ENCODE measurements at regions not wholly inside any gene's neighbourhood (a gene's known extent, or its start where the extent isn't known, plus 50 kb on each side); places are given as distances from the start of the nearest gene placed in this dataset.

DNA sequence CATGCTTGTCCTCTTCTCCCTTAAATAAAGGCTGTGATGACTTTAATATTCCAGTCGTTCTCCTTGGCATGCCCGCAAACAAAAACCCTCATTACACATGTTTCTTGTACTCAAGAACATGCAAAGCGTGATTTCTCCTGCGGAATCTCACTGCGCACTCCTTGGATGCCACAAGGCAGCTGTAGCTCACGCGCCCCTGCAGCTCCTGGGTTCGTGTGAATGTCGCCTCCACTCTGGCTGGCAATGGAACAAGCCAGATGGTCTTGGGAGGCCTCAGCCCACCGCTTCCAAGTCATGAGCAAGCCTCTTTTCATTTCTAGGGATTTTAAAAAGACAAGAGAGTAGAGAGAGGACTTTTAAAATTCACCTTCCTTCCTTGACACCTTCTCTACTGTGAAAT is 403.8 kb downstream of the PCNX1 start:
- no peak for TF ChIP-seq FOXP2 (optimal IDR thresholded peaks at IDR 0.05; ENCODE audit: borderline replicate concordance, extremely low read depth, extremely low read length, insufficient read depth)
- no peak for TF ChIP-seq POLR2AphosphoS5 (IDR thresholded peaks at IDR 0.05; ENCODE audit: low read depth, low read length)
- TF ChIP-seq SIN3A (IDR thresholded peaks at IDR 0.05; ENCODE audit: borderline replicate concordance, insufficient read depth, low read length): no peak
- TF ChIP-seq TAF1 (IDR thresholded peaks at IDR 0.05; ENCODE audit: borderline replicate concordance, insufficient read depth, low read length): no peak
- TF ChIP-seq, protein P1, sequence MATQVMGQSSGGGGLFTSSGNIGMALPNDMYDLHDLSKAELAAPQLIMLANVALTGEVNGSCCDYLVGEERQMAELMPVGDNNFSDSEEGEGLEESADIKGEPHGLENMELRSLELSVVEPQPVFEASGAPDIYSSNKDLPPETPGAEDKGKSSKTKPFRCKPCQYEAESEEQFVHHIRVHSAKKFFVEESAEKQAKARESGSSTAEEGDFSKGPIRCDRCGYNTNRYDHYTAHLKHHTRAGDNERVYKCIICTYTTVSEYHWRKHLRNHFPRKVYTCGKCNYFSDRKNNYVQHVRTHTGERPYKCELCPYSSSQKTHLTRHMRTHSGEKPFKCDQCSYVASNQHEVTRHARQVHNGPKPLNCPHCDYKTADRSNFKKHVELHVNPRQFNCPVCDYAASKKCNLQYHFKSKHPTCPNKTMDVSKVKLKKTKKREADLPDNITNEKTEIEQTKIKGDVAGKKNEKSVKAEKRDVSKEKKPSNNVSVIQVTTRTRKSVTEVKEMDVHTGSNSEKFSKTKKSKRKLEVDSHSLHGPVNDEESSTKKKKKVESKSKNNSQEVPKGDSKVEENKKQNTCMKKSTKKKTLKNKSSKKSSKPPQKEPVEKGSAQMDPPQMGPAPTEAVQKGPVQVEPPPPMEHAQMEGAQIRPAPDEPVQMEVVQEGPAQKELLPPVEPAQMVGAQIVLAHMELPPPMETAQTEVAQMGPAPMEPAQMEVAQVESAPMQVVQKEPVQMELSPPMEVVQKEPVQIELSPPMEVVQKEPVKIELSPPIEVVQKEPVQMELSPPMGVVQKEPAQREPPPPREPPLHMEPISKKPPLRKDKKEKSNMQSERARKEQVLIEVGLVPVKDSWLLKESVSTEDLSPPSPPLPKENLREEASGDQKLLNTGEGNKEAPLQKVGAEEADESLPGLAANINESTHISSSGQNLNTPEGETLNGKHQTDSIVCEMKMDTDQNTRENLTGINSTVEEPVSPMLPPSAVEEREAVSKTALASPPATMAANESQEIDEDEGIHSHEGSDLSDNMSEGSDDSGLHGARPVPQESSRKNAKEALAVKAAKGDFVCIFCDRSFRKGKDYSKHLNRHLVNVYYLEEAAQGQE (IDR thresholded peaks at IDR 0.05; ENCODE audit: insufficient read depth in 1 of 2, low read depth in 2 of 2, low read length in 2 of 2): no peak

DNA sequence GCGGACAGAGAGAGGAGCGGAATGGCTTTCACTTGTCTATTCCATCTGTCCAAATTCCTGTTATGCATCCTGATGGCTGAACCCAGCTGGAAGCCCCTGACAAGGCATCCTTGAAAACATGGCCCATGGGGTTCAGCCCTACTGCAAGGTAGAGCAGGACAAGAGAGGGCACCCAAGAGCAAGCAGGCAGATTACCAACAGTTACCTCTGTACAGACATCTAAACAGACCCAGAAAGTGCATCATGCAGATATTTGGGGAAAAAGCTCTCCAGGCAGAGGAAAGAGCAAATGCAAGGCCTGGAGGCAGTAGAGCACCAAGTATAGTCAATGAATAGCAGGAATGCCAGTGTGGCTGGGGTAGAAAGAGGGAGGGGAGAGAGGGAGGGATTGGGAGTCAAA is 407.5 kb downstream of the PCNX1 start:
- TF ChIP-seq POLR2AphosphoS5 (IDR thresholded peaks at IDR 0.05; ENCODE audit: low read depth, low read length) (no peak), FOXP2 (optimal IDR thresholded peaks at IDR 0.05; ENCODE audit: borderline replicate concordance, extremely low read depth, extremely low read length, insufficient read depth) (no peak), SIN3A (IDR thresholded peaks at IDR 0.05; ENCODE audit: borderline replicate concordance, insufficient read depth, low read length) (no peak), TAF1 (IDR thresholded peaks at IDR 0.05; ENCODE audit: borderline replicate concordance, insufficient read depth, low read length) (no peak)
- TF ChIP-seq, protein P1 (IDR thresholded peaks at IDR 0.05; ENCODE audit: insufficient read depth in 1 of 2, low read depth in 2 of 2, low read length in 2 of 2): no peak

DNA sequence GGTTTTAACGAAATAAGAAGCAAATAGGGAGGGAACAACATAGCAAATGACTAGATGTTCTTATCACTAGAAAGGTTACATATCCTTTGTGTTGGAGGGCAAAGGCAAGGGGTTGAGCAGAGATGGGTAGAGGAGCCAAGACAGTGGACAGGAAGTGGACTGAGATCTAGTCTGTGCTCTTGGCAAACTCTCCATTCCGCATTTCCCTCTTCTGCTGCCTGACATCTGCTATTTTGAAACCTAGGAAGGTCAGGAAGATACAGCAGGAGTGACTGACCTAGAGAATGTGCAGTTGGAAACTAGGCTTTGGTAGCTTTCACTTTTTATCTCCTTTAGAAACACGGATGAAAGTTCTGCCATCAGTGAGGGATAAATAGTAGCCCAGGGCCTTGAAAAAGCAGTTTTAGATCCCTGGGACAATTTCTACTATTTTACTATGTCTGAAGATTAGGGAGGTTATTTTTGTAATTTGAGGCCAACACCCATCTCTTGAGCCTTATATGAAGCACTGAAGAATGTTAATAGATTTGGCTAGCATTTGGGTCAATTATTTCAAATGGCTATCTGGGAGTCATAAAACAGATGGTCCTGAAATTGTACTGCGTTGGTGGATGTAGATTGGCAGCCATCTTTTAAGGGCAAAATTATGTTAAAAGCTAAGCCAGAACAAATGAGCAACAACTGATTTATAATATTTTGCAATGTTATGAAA is 410.3 kb downstream of the PCNX1 start:
- TF ChIP-seq SIN3A (IDR thresholded peaks at IDR 0.05; ENCODE audit: borderline replicate concordance, insufficient read depth, low read length) (no peak), TAF1 (IDR thresholded peaks at IDR 0.05; ENCODE audit: borderline replicate concordance, insufficient read depth, low read length) (no peak), POLR2AphosphoS5 (IDR thresholded peaks at IDR 0.05; ENCODE audit: low read depth, low read length) (no peak), FOXP2 (optimal IDR thresholded peaks at IDR 0.05; ENCODE audit: borderline replicate concordance, extremely low read depth, extremely low read length, insufficient read depth) (no peak)
- TF ChIP-seq, protein P1 (IDR thresholded peaks at IDR 0.05; ENCODE audit: insufficient read depth in 1 of 2, low read depth in 2 of 2, low read length in 2 of 2): no peak

DNA sequence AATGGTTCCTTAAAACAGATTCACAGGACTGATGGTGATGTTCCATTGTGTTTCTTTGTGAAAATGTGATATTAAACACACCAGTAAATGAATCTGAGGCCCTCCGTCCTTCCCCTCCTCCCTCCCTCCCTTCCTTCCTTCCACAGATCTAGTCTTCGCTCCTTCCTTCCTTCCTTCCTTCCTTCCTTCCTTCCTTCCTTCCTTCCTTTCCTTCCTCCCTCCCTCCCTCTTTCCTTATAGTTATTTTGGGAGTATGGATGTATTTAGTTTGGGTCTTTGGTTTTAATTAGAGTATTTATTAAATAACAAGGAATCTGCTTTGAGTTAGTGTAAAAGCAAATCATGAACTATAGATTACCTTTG is 410.8 kb downstream of the PCNX1 start:
- TF ChIP-seq, protein P1 (IDR thresholded peaks at IDR 0.05; ENCODE audit: insufficient read depth in 1 of 2, low read depth in 2 of 2, low read length in 2 of 2): no peak
- no peak for TF ChIP-seq FOXP2 (optimal IDR thresholded peaks at IDR 0.05; ENCODE audit: borderline replicate concordance, extremely low read depth, extremely low read length, insufficient read depth)
- no peak for TF ChIP-seq SIN3A (IDR thresholded peaks at IDR 0.05; ENCODE audit: borderline replicate concordance, insufficient read depth, low read length)
- TF ChIP-seq POLR2AphosphoS5 (IDR thresholded peaks at IDR 0.05; ENCODE audit: low read depth, low read length): no peak
